Cardiac septum (tissue), 1 donor: ENCODE measurements at regions not wholly inside any gene's neighbourhood (a gene's known extent, or its start where the extent isn't known, plus 50 kb on each side); places are given as distances from the start of the nearest gene placed in this dataset.

Experiments
- DNase-seq: peaks from one replicate; pipeline ENCODE4 v3.0.0-alpha.2; 2020; ENCODE audit warnings: low spot score
- intact Hi-C: fragments of 100-400 bp; cut with DNase I; formaldehyde crosslinking; loops from one replicate; pipeline ENCODE4 v1.14.0; 2022
- donor health status: DM: no; HTN: no; CAD: no.

GRCh38 chr3:147958754-147959153, 549.6 kb downstream of the ZIC1 start:
- intact Hi-C loops = no loop called here
- DNase-seq = no peak

GRCh38 chr3:147960786-147961185, 551.6 kb downstream of the ZIC1 start:
- DNase-seq = no peak
- intact Hi-C loops = no loop called here

- intact Hi-C loops = no loop called here
- no peak for DNase-seq
Observed at GRCh38 chr3:147962408-147963164, 553.4 kb downstream of the ZIC1 start.

GRCh38 chr3:147963711-147964110, 554.5 kb downstream of the ZIC1 start:
- intact Hi-C loops = no loop called here
- no peak for DNase-seq

GRCh38 chr3:147975165-147975564, 566.0 kb downstream of the ZIC1 start:
- intact Hi-C loops = no loop called here
- DNase-seq = no peak

GRCh38 chr3:147977001-147977400, 567.8 kb downstream of the ZIC1 start:
- DNase-seq = no peak
- intact Hi-C loops = no loop called here

GRCh38 chr3:147987549-147987948, 578.4 kb downstream of the ZIC1 start:
- intact Hi-C loops = no loop called here

GRCh38 chr3:147989344-147989743, 580.2 kb downstream of the ZIC1 start:
- intact Hi-C loops = no loop called here
- DNase-seq = no peak

More at GRCh38 chr3:147987549-147987948, 578.4 kb downstream of the ZIC1 start:
- no peak for DNase-seq

GRCh38 chr3:148002705-148003205, 593.6 kb downstream of the ZIC1 start:
- intact Hi-C loops = no loop called here

GRCh38 chr3:148004331-148004730, 595.2 kb downstream of the ZIC1 start:
- intact Hi-C loops = no loop called here
- no peak for DNase-seq

More at GRCh38 chr3:148002705-148003205, 593.6 kb downstream of the ZIC1 start:
- DNase-seq = no peak

- intact Hi-C loops = no loop called here
- DNase-seq = no peak
Observed at GRCh38 chr3:148005456-148005855, 596.3 kb downstream of the ZIC1 start.

GRCh38 chr3:148006508-148006907, 597.3 kb downstream of the ZIC1 start:
- intact Hi-C loops = no loop called here
- DNase-seq = no peak

GRCh38 chr3:148008591-148008990, 599.4 kb downstream of the ZIC1 start:
- DNase-seq = no peak

GRCh38 chr3:148020861-148021260, 611.7 kb downstream of the ZIC1 start:
- DNase-seq = no peak
- intact Hi-C loops = no loop called here

More at GRCh38 chr3:148008591-148008990, 599.4 kb downstream of the ZIC1 start:
- intact Hi-C loops = no loop called here

- intact Hi-C loops = no loop called here
- no peak for DNase-seq
Observed at GRCh38 chr3:148021381-148021780, 612.2 kb downstream of the ZIC1 start.

- DNase-seq = no peak
- intact Hi-C loops = no loop called here
Observed at GRCh38 chr3:148023994-148024393, 614.8 kb downstream of the ZIC1 start.

- no peak for DNase-seq
- intact Hi-C loops = no loop called here
Observed at GRCh38 chr3:148026009-148026588, 616.9 kb downstream of the ZIC1 start.

- intact Hi-C loops = no loop called here
- no peak for DNase-seq
Observed at GRCh38 chr3:148030975-148031374, 621.8 kb downstream of the ZIC1 start.

GRCh38 chr3:148034353-148034752, 625.2 kb downstream of the ZIC1 start:
- intact Hi-C loops = no loop called here
- DNase-seq = no peak

- intact Hi-C loops = no loop called here
- no peak for DNase-seq
Observed at GRCh38 chr3:148036331-148036876, 627.2 kb downstream of the ZIC1 start.
